ENCODE measurements at regions not wholly inside any gene's neighbourhood (a gene's known extent, or its start where the extent isn't known, plus 50 kb on each side); places are given as distances from the start of the nearest gene placed in this dataset.

DNA sequence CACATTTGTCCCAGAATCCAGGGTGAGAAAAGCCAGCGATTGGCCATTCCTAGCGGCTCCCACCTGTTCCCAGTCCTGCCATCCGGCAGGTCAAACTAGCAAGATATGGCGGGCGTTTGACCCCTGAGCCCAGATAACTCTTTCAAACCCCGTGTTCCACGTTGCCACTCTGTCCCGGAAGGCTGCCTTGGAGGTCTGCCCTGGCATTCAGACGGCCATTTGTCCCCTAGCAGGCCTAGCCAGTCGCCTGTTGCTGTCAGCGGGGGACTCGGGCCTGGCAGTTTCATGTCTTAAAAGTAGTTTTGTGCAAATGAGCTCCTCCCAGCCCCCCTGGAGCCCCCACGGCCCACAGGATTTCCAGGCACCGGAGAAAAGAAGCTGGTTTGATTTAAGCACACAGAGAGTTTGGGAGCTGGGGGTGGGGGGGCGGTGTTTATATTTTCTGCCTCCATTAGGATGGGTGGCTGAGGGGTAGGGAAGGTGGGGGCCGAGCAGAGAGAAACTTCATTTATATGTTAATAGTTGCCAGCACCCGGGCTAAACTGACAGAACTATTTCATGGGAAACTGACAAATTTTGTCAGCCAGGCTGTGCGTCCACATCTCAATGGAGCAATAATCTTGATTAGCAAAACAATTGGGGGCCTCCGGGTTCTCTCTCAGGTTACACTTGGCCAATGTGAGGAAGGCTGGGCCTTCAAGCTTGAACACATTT is 240.9 kb upstream of the SALL1 start:
- Mint-ChIP-seq H3K27me3 (ENCODE audit: low read depth in 2 of 2) (peaks cover 0 to 4% of the 10 kb centered on the region in 2 donors), H3K27ac (no peak overlapping the region), H3K36me3 (no peaks in the 10 kb centered on the region), H3K9me3 (peaks cover 0 to 6% of the 10 kb centered on the region in 2 donors), H3K4me3 (no peak overlapping the region), H3K4me1 (no peaks in the 10 kb centered on the region)
- intact Hi-C loops (cut with micrococcal nuclease), result no loop called here
- TF ChIP-seq CTCF (IDR thresholded peaks at IDR 0.05), result no peak
- Histone ChIP-seq H3K4me3 (ENCODE audit: low read length) (no peak overlapping the region), H3K27me3 (ENCODE audit: control insufficient read depth, insufficient read depth, low read length) (no peaks in the 10 kb centered on the region), H3K27ac (ENCODE audit: low read length) (no peak overlapping the region), H3K36me3 (ENCODE audit: control insufficient read depth, insufficient read depth, low read length) (no peaks in the 10 kb centered on the region), H3K9me3 (ENCODE audit: control insufficient read depth, insufficient read depth, low read length) (peaks cover 6% of the 10 kb centered on the region), H3K4me1 (ENCODE audit: control insufficient read depth, insufficient read depth, low read length) (no peaks in the 10 kb centered on the region)
- 47% methylated on average over 19 of the region's 19 CpGs for WGBS (ENCODE audit: insufficient coverage)
- ATAC-seq (no peak), DNase-seq (no peak)

DNA sequence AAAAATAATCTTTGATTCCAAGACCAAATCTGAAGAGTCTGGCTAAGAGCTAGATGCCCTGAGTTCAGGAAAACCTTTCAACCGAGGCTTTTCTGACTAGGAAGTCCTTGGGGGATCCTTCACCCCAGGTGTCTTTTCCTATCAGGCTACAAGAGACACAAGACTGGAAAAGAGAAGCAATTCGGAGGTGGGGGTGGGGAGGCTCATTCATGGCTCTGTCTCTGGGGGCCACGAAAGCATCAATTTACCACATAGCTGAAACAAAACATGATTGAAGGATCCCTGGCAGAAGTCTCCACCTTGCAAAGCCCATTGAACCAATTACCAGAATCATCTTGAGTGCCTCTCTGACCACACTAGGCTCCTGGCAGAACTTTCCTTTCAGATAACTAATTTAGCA is 239.8 kb upstream of the SALL1 start:
- H3K36me3 ChIP-seq (ENCODE audit: control insufficient read depth, insufficient read depth, low read length), result no peaks in the 10 kb centered on the region
- no peak for ATAC-seq
- peaks cover 5% of the 10 kb centered on the region for H3K9me3 ChIP-seq (ENCODE audit: control insufficient read depth, insufficient read depth, low read length)
- no peaks in the 10 kb centered on the region for H3K4me1 ChIP-seq (ENCODE audit: control insufficient read depth, insufficient read depth, low read length)
- Mint-ChIP-seq H3K27me3 (ENCODE audit: low read depth in 2 of 2) (peaks cover 0 to 4% of the 10 kb centered on the region in 2 donors), H3K9me3 (peaks cover 0 to 7% of the 10 kb centered on the region in 2 donors), H3K4me3 (no peak overlapping the region), H3K36me3 (no peaks in the 10 kb centered on the region), H3K4me1 (no peaks in the 10 kb centered on the region), H3K27ac (no peak overlapping the region)
- no peak for TF ChIP-seq CTCF (IDR thresholded peaks at IDR 0.05)
- intact Hi-C loops (cut with micrococcal nuclease), result no loop called here
- H3K27ac ChIP-seq (ENCODE audit: low read length), result no peak overlapping the region
- H3K4me3 ChIP-seq (ENCODE audit: low read length), result no peak overlapping the region
- H3K27me3 ChIP-seq (ENCODE audit: control insufficient read depth, insufficient read depth, low read length), result no peaks in the 10 kb centered on the region
- WGBS (ENCODE audit: insufficient coverage), result 63% methylated on average over 2 of the region's 3 CpGs
- no peak for DNase-seq

GRCh38 chr16:51389881-51390280 is 238.8 kb upstream of the SALL1 start:
- Mint-ChIP-seq H3K4me3 (no peak overlapping the region), H3K4me1 (no peaks in the 10 kb centered on the region), H3K9me3 (peaks cover 0 to 7% of the 10 kb centered on the region in 2 donors), H3K36me3 (no peaks in the 10 kb centered on the region), H3K27ac (no peak overlapping the region), H3K27me3 (ENCODE audit: low read depth in 2 of 2) (peaks cover 0 to 4% of the 10 kb centered on the region in 2 donors)
- H3K27me3 ChIP-seq (ENCODE audit: control insufficient read depth, insufficient read depth, low read length), result no peaks in the 10 kb centered on the region
- ATAC-seq (no peak), DNase-seq (no peak)
- H3K4me3 ChIP-seq (ENCODE audit: low read length), result no peak overlapping the region
- intact Hi-C loops (cut with micrococcal nuclease), result no loop called here
- H3K27ac ChIP-seq (ENCODE audit: low read length), result no peak overlapping the region
- H3K9me3 ChIP-seq (ENCODE audit: control insufficient read depth, insufficient read depth, low read length), result no peaks in the 10 kb centered on the region
- TF ChIP-seq CTCF (IDR thresholded peaks at IDR 0.05), result no peak
- H3K36me3 ChIP-seq (ENCODE audit: control insufficient read depth, insufficient read depth, low read length), result no peaks in the 10 kb centered on the region
- WGBS (ENCODE audit: insufficient coverage), result 57% methylated on average over 1 of the region's 1 CpG
- no peaks in the 10 kb centered on the region for H3K4me1 ChIP-seq (ENCODE audit: control insufficient read depth, insufficient read depth, low read length)

- Histone ChIP-seq H3K27me3 (ENCODE audit: control insufficient read depth, insufficient read depth, low read length) (no peaks in the 10 kb centered on the region), H3K9me3 (ENCODE audit: control insufficient read depth, insufficient read depth, low read length) (no peaks in the 10 kb centered on the region), H3K4me1 (ENCODE audit: control insufficient read depth, insufficient read depth, low read length) (no peaks in the 10 kb centered on the region), H3K27ac (ENCODE audit: low read length) (no peak overlapping the region), H3K36me3 (ENCODE audit: control insufficient read depth, insufficient read depth, low read length) (no peaks in the 10 kb centered on the region), H3K4me3 (ENCODE audit: low read length) (no peak overlapping the region)
- intact Hi-C loops (cut with micrococcal nuclease), result no loop called here
- H3K27me3 Mint-ChIP-seq (ENCODE audit: low read depth in 2 of 2), result peaks cover 0 to 4% of the 10 kb centered on the region in 2 donors
- whole genome bisulfite sequencing (ENCODE audit: insufficient coverage), result 81% methylated on average over 6 of the region's 6 CpGs
- peaks cover 0 to 7% of the 10 kb centered on the region in 2 donors for H3K9me3 Mint-ChIP-seq
- DNase-seq (no peak), ATAC-seq (no peak)
- no peaks in the 10 kb centered on the region for H3K36me3 Mint-ChIP-seq
- no peak for TF ChIP-seq CTCF (IDR thresholded peaks at IDR 0.05)
- H3K4me3 Mint-ChIP-seq, result no peak overlapping the region
- H3K4me1 Mint-ChIP-seq, result no peaks in the 10 kb centered on the region
- no peak overlapping the region for H3K27ac Mint-ChIP-seq
Observed at GRCh38 chr16:51388516-51388951, 237.5 kb upstream of the SALL1 start.
